Gastroesophageal sphincter (tissue), 4 donors: ENCODE measurements at regions not wholly inside any gene's neighbourhood (a gene's known extent, or its start where the extent isn't known, plus 50 kb on each side); places are given as distances from the start of the nearest gene placed in this dataset.

Source experiments
- ATAC-seq: fragments of 150-250 bp; one replicate; pipeline ENCODE4 v1.9.1; 2016; ENCODE audit warnings: mild to moderate bottlenecking, moderate library complexity
- H3K27ac ChIP-seq, 4 donors: fragments of 200-600 bp; sonication (generic) in 3 of 4; 1 replicate in 3 of 4; 2 replicates in 1 of 4; pipeline ENCODE4 v1.5.1; 2016 to 2019
- H3K27me3 ChIP-seq: fragments of 200-600 bp; sonication (generic); one replicate; pipeline ENCODE4 v1.5.1; 2019
- H3K36me3 ChIP-seq, 2 donors: fragments of 200-600 bp; sonication (generic); one replicate each; pipeline ENCODE4 v1.5.1; 2019; ENCODE audit warnings: control low read depth in 1 of 2
- H3K4me1 ChIP-seq, 3 donors: fragments of 200-600 bp; sonication (generic); 1 replicate in 2 of 3; 2 replicates in 1 of 3; pipeline ENCODE4 v1.5.1; 2016 to 2019; ENCODE audit warnings: control low read depth in 2 of 3
- H3K4me3 ChIP-seq, 2 donors: fragments of 200-600 bp; sonication (generic); one replicate each; pipeline ENCODE4 v1.5.1; 2019; ENCODE audit warnings: mild to moderate bottlenecking in 1 of 2, moderate library complexity in 1 of 2
- H3K9me3 ChIP-seq, 3 donors: fragments of 200-600 bp; sonication (generic); one replicate each; pipeline ENCODE4 v1.5.1; 2017 to 2019; ENCODE audit warnings: control low read depth in 2 of 3
- EP300 ChIP-seq: sonication (generic); formaldehyde crosslinking; IDR thresholded peaks from one replicate; pipeline ENCODE4 v1.6.1; 2017; ENCODE audit warnings: antibody characterized with exemption, mild to moderate bottlenecking
- POLR2A ChIP-seq, 2 donors: fragments of 450-650 bp; IDR thresholded peaks; one replicate each; pipeline ENCODE4 v1.6.1; 2017; ENCODE audit warnings: antibody characterized with exemption in 2 of 2, mild to moderate bottlenecking in 2 of 2, moderate library complexity in 1 of 2
- POLR2AphosphoS5 ChIP-seq: sonication (generic); formaldehyde crosslinking; IDR thresholded peaks from one replicate; pipeline ENCODE4 v1.6.1; 2017; ENCODE audit warnings: antibody characterized with exemption
- WGBS, 2 donors: methylation state at CpG; one replicate each; pipeline ENCODE4 v1.1.5; 2018; ENCODE audit warnings: low coverage in 1 of 2; 5-methylcytosine and 5-hydroxymethylcytosine counted together
- TF ChIP-seq, protein P1 (sequence below), 4 experiments: fragments of 200-600 bp in 2 of 4; fragments of 450-650 bp in 2 of 4; sonication (generic) in 1 of 4; IDR thresholded peaks; one replicate each; pipeline ENCODE4 v1.5.1; 2017 to 2019; ENCODE audit warnings: antibody characterized with exemption in 4 of 4, mild to moderate bottlenecking in 2 of 4, moderate library complexity in 2 of 4

DNA sequence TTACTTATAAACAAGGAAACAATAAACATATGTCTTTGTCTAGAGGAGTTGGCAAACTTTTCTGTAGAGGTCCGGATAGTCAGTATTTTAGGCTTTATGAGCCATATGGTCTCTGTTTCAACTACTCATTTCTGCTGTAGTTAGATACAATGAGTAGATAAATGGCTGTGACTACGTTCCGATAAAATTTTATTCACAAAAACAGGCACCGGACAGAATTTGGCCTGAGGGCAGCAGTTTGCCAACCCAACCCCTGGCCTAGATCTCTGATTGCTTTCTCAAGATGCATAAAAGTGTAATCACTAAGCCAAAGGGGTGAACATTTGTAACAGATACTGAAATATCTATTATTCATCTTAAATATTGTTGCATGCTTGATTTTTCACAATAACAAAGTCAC is 123.1 kb upstream of the ESRRG start:
- Histone ChIP-seq H3K9me3 (no peaks in the 10 kb centered on the region), H3K36me3 (no peaks in the 10 kb centered on the region), H3K27me3 (no peaks in the 10 kb centered on the region), H3K4me3 (no peak overlapping the region), H3K27ac (no peak overlapping the region), H3K4me1 (peaks cover 0 to 3% (median 0%) of the 10 kb centered on the region in 3 donors)
- TF ChIP-seq EP300: no peak
- no peak for TF ChIP-seq POLR2A (IDR thresholded peaks at IDR 0.05)
- TF ChIP-seq, protein P1, sequence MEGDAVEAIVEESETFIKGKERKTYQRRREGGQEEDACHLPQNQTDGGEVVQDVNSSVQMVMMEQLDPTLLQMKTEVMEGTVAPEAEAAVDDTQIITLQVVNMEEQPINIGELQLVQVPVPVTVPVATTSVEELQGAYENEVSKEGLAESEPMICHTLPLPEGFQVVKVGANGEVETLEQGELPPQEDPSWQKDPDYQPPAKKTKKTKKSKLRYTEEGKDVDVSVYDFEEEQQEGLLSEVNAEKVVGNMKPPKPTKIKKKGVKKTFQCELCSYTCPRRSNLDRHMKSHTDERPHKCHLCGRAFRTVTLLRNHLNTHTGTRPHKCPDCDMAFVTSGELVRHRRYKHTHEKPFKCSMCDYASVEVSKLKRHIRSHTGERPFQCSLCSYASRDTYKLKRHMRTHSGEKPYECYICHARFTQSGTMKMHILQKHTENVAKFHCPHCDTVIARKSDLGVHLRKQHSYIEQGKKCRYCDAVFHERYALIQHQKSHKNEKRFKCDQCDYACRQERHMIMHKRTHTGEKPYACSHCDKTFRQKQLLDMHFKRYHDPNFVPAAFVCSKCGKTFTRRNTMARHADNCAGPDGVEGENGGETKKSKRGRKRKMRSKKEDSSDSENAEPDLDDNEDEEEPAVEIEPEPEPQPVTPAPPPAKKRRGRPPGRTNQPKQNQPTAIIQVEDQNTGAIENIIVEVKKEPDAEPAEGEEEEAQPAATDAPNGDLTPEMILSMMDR (IDR thresholded peaks at IDR 0.05): no peak
- TF ChIP-seq POLR2AphosphoS5: no peak
- 79 to 92% methylated on average over 4 of the region's 4 CpGs for WGBS, 2 donors
- ATAC-seq: no peak

DNA sequence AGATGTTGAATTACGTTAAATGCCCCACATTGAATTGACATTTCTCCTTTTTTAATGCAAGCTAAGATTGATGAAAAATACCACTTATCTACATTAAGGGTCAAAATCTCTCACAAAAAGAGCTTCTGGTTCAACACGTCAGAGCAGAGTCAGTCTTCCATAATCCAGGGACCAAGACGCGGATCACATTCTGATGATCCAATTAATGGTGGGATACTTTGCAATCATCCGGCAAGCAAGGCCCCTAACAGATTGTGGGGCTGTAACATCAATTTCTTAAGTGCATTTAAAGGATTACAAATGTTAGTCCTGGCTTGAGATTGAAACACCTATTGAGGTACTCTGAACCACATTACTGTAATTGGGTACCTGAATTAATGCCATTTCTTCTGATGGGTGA is 120.2 kb upstream of the ESRRG start:
- TF ChIP-seq POLR2AphosphoS5: no peak
- TF ChIP-seq EP300: no peak
- TF ChIP-seq POLR2A (IDR thresholded peaks at IDR 0.05): no peak
- TF ChIP-seq, protein P1 (IDR thresholded peaks at IDR 0.05): no peak
- peaks cover 0 to 3% (median 0%) of the 10 kb centered on the region in 3 donors for H3K4me1 ChIP-seq
- no peaks in the 10 kb centered on the region for H3K36me3 ChIP-seq
- H3K27me3 ChIP-seq: no peaks in the 10 kb centered on the region
- H3K9me3 ChIP-seq: no peaks in the 10 kb centered on the region
- 92 to 95% methylated on average over 5 of the region's 5 CpGs for WGBS, 2 donors
- H3K4me3 ChIP-seq: no peak overlapping the region
- H3K27ac ChIP-seq: no peak overlapping the region
- ATAC-seq: no peak

DNA sequence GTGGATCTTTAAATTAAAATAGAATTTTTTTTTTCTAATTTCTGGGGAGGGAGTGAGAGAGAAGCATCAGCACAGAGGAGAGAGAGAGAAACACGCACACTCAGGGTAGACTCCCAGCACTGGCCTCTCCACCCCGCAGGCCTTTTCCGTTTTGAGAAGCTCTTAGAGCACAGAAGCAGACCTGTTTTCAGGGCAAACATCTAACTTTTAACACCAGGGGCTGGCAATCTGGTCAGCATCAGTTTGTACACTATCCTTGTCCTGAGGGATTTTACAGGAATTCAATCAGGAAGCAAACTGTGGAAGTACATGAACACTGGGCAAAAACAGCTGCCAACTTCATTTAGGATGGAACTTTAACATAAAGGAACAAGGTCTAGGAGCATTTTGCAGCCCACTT is 117.9 kb upstream of the ESRRG start:
- ATAC-seq: no peak
- Histone ChIP-seq H3K36me3 (no peaks in the 10 kb centered on the region), H3K9me3 (no peaks in the 10 kb centered on the region), H3K4me3 (no peak overlapping the region), H3K4me1 (no peaks in the 10 kb centered on the region), H3K27me3 (no peaks in the 10 kb centered on the region), H3K27ac (no peak overlapping the region)
- WGBS, 2 donors: 73% methylated on average over 3 of the region's 3 CpGs; no CpG with 5 or more reads in 1 of the 2 donors
- no peak for TF ChIP-seq EP300
- TF ChIP-seq POLR2AphosphoS5: no peak
- TF ChIP-seq POLR2A (IDR thresholded peaks at IDR 0.05): no peak
- TF ChIP-seq, protein P1 (IDR thresholded peaks at IDR 0.05): no peak

DNA sequence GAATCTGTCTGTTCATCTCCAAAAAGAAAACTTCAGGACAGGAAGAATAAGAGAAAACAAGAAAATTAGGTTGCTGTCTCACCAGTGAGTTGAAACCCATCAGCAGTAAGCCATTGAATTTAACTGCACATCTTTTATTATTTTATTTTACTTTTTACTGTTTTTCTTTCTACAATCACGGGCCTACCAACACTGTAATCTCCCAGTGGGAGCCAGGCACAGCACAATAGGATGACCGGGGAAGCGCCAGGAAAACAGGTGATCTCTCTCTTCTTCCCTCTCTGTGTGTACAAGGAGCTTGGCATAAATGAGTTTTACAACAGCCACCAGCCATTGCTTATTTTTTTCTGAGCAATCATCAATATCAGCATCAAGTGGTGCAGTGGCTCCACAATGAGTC is 113.1 kb upstream of the ESRRG start:
- ATAC-seq: no peak
- Histone ChIP-seq H3K4me3 (no peak overlapping the region), H3K9me3 (no peaks in the 10 kb centered on the region), H3K27me3 (no peaks in the 10 kb centered on the region), H3K4me1 (peaks cover 0 to 1% (median 0%) of the 10 kb centered on the region in 3 donors), H3K27ac (no peak overlapping the region), H3K36me3 (no peaks in the 10 kb centered on the region)
- TF ChIP-seq POLR2AphosphoS5 (no peak), POLR2A (IDR thresholded peaks at IDR 0.05) (no peak), EP300 (no peak)
- TF ChIP-seq, protein P1 (IDR thresholded peaks at IDR 0.05): no peak
- WGBS, 2 donors: 80 to 92% methylated on average over 2 to 3 of the region's 3 CpGs

DNA sequence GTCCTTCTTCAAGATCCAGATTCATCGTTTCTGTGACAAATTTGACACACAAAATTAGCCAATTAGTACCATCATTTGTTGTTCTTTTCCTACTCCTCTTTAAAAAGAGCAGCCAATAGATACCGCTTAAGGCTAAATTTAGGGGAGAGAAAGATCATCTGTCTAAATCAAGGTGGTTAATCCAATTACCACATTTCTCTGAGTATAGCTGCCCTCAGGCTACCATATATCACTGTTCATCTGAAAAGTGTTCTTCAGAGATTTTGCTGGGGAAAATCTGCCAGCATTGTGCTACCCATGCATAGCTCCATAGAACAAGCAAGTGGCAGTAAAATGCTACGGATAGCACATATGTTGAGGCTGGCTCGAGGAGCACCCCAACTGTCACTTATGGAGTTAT is 110.3 kb upstream of the ESRRG start:
- ATAC-seq: no peak
- H3K27ac ChIP-seq: no peak overlapping the region
- H3K9me3 ChIP-seq: no peaks in the 10 kb centered on the region
- TF ChIP-seq, protein P1 (IDR thresholded peaks at IDR 0.05): no peak
- TF ChIP-seq EP300 (no peak), POLR2AphosphoS5 (no peak), POLR2A (IDR thresholded peaks at IDR 0.05) (no peak)
- 55 to 94% methylated on average over 2 of the region's 4 CpGs for WGBS, 2 donors
- no peaks in the 10 kb centered on the region for H3K36me3 ChIP-seq
- no peaks in the 10 kb centered on the region for H3K27me3 ChIP-seq
- no peak overlapping the region for H3K4me3 ChIP-seq
- peaks cover 0 to 14% (median 6%) of the 10 kb centered on the region in 3 donors for H3K4me1 ChIP-seq
